ENCODE measurements at regions not wholly inside any gene's neighbourhood (a gene's known extent, or its start where the extent isn't known, plus 50 kb on each side); places are given as distances from the start of the nearest gene placed in this dataset.

GRCh38 chr3:154496978-154497377, 67.0 kb upstream of the GPR149 start:
- TF ChIP-seq CTCF (IDR thresholded peaks at IDR 0.05) = no peak
- TF ChIP-seq POLR2A (IDR thresholded peaks at IDR 0.05) = no peak

Data from thyroid gland (tissue), 4 donors.